H1 (cell line): ENCODE measurements at regions not wholly inside any gene's neighbourhood (a gene's known extent, or its start where the extent isn't known, plus 50 kb on each side); places are given as distances from the start of the nearest gene placed in this dataset.

Source experiments
- CTCF ChIA-PET: fragments of 300-600 bp; sonication (Branson Sonifier 250); formaldehyde crosslinking; loops from one replicate; lab custom pipeline; 2021; ENCODE audit not compliant: partially characterized antibody; lab: Charles Lee
- POLR2A ChIA-PET: fragments of 300-600 bp; sonication (Branson Sonifier 250); formaldehyde crosslinking; loops from one replicate; lab custom pipeline; 2021; ENCODE audit warnings: inconsistent platforms; ENCODE audit not compliant: partially characterized antibody; lab: Charles Lee
- DNase-seq, 2 experiments: peaks; one replicate each; pipeline versions ENCODE4 v3.0.0 to v3.0.0-alpha.2; 2010 to 2022; ENCODE audit warnings: low spot score in 2 of 2, low read depth in 1 of 2, mixed read lengths in 1 of 2
- FAIRE-seq: peaks from 2 replicates; lab custom pipeline; 2011; peaks lifted over from hg19 to GRCh38; lab: Jason Lieb, UNC
- H2AFZ ChIP-seq: 2 replicates; pipeline ENCODE4 v1.8.1; 2012; ENCODE audit warnings: low read length, inconsistent platforms
- H2AK5ac ChIP-seq: 2 replicates; pipeline ENCODE4 v1.6.1; 2013; ENCODE audit warnings: low read depth, low read length
- H2BK120ac ChIP-seq: replicated peaks from 2 replicates; pipeline ENCODE3; 2013; ENCODE audit warnings: low read depth, low read length, inconsistent platforms
- H2BK12ac ChIP-seq: 2 replicates; pipeline ENCODE4 v1.6.1; 2013; ENCODE audit warnings: low read depth, low read length
- H2BK15ac ChIP-seq: 2 replicates; pipeline ENCODE4 v1.6.1; 2013; ENCODE audit warnings: low read length
- H2BK20ac ChIP-seq: 2 replicates; pipeline ENCODE4 v1.6.1; 2013; ENCODE audit warnings: low read length
- H2BK5ac ChIP-seq: 2 replicates; pipeline ENCODE4 v1.6.1; 2013; ENCODE audit warnings: low read depth, low read length
- H3K14ac ChIP-seq: 2 replicates; pipeline ENCODE4 v1.6.1; 2013; ENCODE audit warnings: inconsistent platforms; ENCODE audit not compliant: insufficient read length
- H3K18ac ChIP-seq: 2 replicates; pipeline ENCODE4 v1.6.1; 2013; ENCODE audit warnings: low read length; ENCODE audit errors: extremely low read depth
- H3K23ac ChIP-seq: 2 replicates; pipeline ENCODE4 v1.6.1; 2013; ENCODE audit warnings: inconsistent platforms; ENCODE audit not compliant: insufficient read length
- H3K23me2 ChIP-seq: 2 replicates; pipeline ENCODE4 v1.6.1; 2013; ENCODE audit warnings: low read depth, low read length
- H3K27ac ChIP-seq: 2 replicates; pipeline ENCODE4 v1.6.1; 2011; ENCODE audit warnings: low read depth, low read length, inconsistent platforms
- H3K27me3 ChIP-seq, 4 experiments: replicated peaks in 1 of 4; 1 replicate in 1 of 4; 2 replicates in 3 of 4; pipeline versions ENCODE4 v1.6.1 to v1.8.1; 2011 to 2013; ENCODE audit warnings: low read length in 3 of 4, mild to moderate bottlenecking in 3 of 4, inconsistent platforms in 2 of 4, mixed read lengths in 2 of 4, moderate library complexity in 1 of 4; ENCODE audit not compliant: control insufficient read depth in 3 of 4, insufficient read depth in 3 of 4; ENCODE audit errors: extremely low read depth in 1 of 4
- H3K36me3 ChIP-seq, 4 experiments: 2 replicates each; pipeline versions ENCODE4 v1.6.1 to v1.8.1; 2011 to 2013; ENCODE audit warnings: mild to moderate bottlenecking in 4 of 4, low read length in 3 of 4, moderate library complexity in 2 of 4, control low read depth in 1 of 4, inconsistent platforms in 1 of 4; ENCODE audit not compliant: insufficient read depth in 4 of 4, control insufficient read depth in 2 of 4
- H3K4ac ChIP-seq: replicated peaks from 2 replicates; pipeline ENCODE3; 2013; ENCODE audit warnings: low read length, low read depth, mixed read lengths, inconsistent platforms; ENCODE audit not compliant: insufficient read length
- H3K4me1 ChIP-seq, 4 experiments: replicated peaks in 1 of 4; 1 replicate in 1 of 4; 2 replicates in 3 of 4; pipeline versions ENCODE4 v1.6.1 to v1.8.1; 2011 to 2013; ENCODE audit warnings: low read length in 3 of 4, inconsistent platforms in 2 of 4, mixed read lengths in 1 of 4; ENCODE audit not compliant: insufficient read depth in 4 of 4, control insufficient read depth in 3 of 4
- H3K4me2 ChIP-seq, 2 experiments: 2 replicates each; pipeline versions ENCODE4 v1.6.1 to v1.8.1; 2011 to 2013; ENCODE audit warnings: low read depth in 2 of 2, low read length in 2 of 2, control low read depth in 1 of 2, inconsistent platforms in 1 of 2, mild to moderate bottlenecking in 1 of 2; ENCODE audit not compliant: insufficient read depth in 1 of 2
- H3K4me3 ChIP-seq, 4 experiments: fragments of 200-600, 300-600 bp in 1 of 4; sonication (generic), shearing (Covaris generic), sonication (Bioruptor Twin) in 1 of 4; 2 replicates each; pipeline versions ENCODE4 v1.5.1 to v1.8.1; 2011 to 2016; ENCODE audit warnings: low read length in 4 of 4, low read depth in 3 of 4, control low read depth in 2 of 4, inconsistent platforms in 2 of 4, mild to moderate bottlenecking in 2 of 4, mixed read lengths in 1 of 4, moderate library complexity in 1 of 4; ENCODE audit not compliant: insufficient read depth in 2 of 4; ENCODE audit errors: extremely low read depth in 1 of 4
- H3K56ac ChIP-seq: replicated peaks from 2 replicates; pipeline ENCODE3; 2013; ENCODE audit warnings: low read depth, mild to moderate bottlenecking, mixed read lengths, low read length, inconsistent platforms; ENCODE audit not compliant: insufficient read length
- H3K79me1 ChIP-seq: 2 replicates; pipeline ENCODE4 v1.6.1; 2013; ENCODE audit warnings: low read depth, low read length, control low read depth
- H3K79me2 ChIP-seq, 2 experiments: 2 replicates each; pipeline versions ENCODE4 v1.6.1 to v1.8.1; 2012 to 2013; ENCODE audit warnings: low read length in 2 of 2, mild to moderate bottlenecking in 2 of 2, inconsistent platforms in 1 of 2; ENCODE audit not compliant: insufficient read depth in 2 of 2, control insufficient read depth in 1 of 2
- H3K9ac ChIP-seq, 4 experiments: replicated peaks in 1 of 4; 1 replicate in 1 of 4; 2 replicates in 3 of 4; pipeline versions ENCODE4 v1.6.1 to v1.8.1; 2011 to 2013; ENCODE audit warnings: low read depth in 3 of 4, low read length in 3 of 4, control low read depth in 2 of 4, mild to moderate bottlenecking in 2 of 4, moderate library complexity in 2 of 4, inconsistent platforms in 1 of 4; ENCODE audit errors: extremely low read depth in 1 of 4
- H3K9me3 ChIP-seq, 2 experiments: 2 replicates each; pipeline versions ENCODE4 v1.6.1 to v1.8.1; 2012 to 2013; ENCODE audit warnings: mild to moderate bottlenecking in 2 of 2, moderate library complexity in 2 of 2, control low read depth in 1 of 2, inconsistent platforms in 1 of 2, low read depth in 1 of 2, low read length in 1 of 2, mixed read lengths in 1 of 2; ENCODE audit not compliant: insufficient read depth in 2 of 2
- H4K20me1 ChIP-seq, 2 experiments: replicated peaks in 1 of 2; 2 replicates each; pipeline versions ENCODE3 to v1.8.1; 2011 to 2013; ENCODE audit warnings: inconsistent platforms in 2 of 2, low read length in 2 of 2, mild to moderate bottlenecking in 1 of 2; ENCODE audit not compliant: insufficient read depth in 2 of 2, control insufficient read depth in 1 of 2
- H4K5ac ChIP-seq: 2 replicates; pipeline ENCODE4 v1.6.1; 2013; ENCODE audit warnings: low read length, low read depth, mixed read lengths, inconsistent platforms; ENCODE audit not compliant: insufficient read length
- H4K8ac ChIP-seq: 2 replicates; pipeline ENCODE4 v1.8.0; 2013; ENCODE audit warnings: mild to moderate bottlenecking, moderate library complexity, low read length, inconsistent platforms; ENCODE audit not compliant: insufficient read depth; ENCODE audit errors: extremely low read depth
- H4K91ac ChIP-seq: replicated peaks from 2 replicates; pipeline ENCODE3; 2013; ENCODE audit warnings: low read length, mixed read lengths, inconsistent platforms; ENCODE audit not compliant: insufficient read length
- BACH1 ChIP-seq: IDR thresholded peaks from 2 replicates; pipeline ENCODE4 v1.6.1; 2012; ENCODE audit warnings: low read length, improper control_type of control experiment
- CHD1 ChIP-seq: IDR thresholded peaks from 2 replicates; pipeline ENCODE4 v1.6.1; 2012; ENCODE audit warnings: low read depth, low read length, improper control_type of control experiment
- CTBP2 ChIP-seq: IDR thresholded peaks from 2 replicates; pipeline ENCODE4 v1.7.0; 2011; ENCODE audit warnings: borderline replicate concordance, mild to moderate bottlenecking, moderate library complexity, mixed read lengths, low read length; ENCODE audit not compliant: insufficient read depth, insufficient read length
- EP300 ChIP-seq, 2 experiments: IDR thresholded peaks; 1 replicate in 1 of 2; 2 replicates in 1 of 2; pipeline ENCODE4 v1.6.1; 2011 to 2012; ENCODE audit warnings: low read depth in 2 of 2, low read length in 2 of 2, mild to moderate bottlenecking in 2 of 2, borderline replicate concordance in 1 of 2, inconsistent platforms in 1 of 2, moderate library complexity in 1 of 2
- MAFK ChIP-seq: IDR thresholded peaks from 2 replicates; pipeline ENCODE4 v1.6.1; 2012; ENCODE audit warnings: low read depth, mild to moderate bottlenecking, improper control_type of control experiment, low read length
- NRF1 ChIP-seq: IDR thresholded peaks from 2 replicates; pipeline ENCODE4 v1.6.1; 2011; ENCODE audit warnings: mild to moderate bottlenecking, low read depth, low read length, improper control_type of control experiment
- POLR2AphosphoS5 ChIP-seq: IDR thresholded peaks from 2 replicates; pipeline ENCODE4 v1.6.1; 2011; ENCODE audit warnings: low read depth, low read length
- SIRT6 ChIP-seq: IDR thresholded peaks from one replicate; pipeline ENCODE4 v1.7.1; 2012; ENCODE audit warnings: low read length, inconsistent platforms
- SP1 ChIP-seq: IDR thresholded peaks from 2 replicates; pipeline ENCODE4 v1.6.1; 2011; ENCODE audit warnings: low read depth, low read length
- TAF7 ChIP-seq: optimal IDR thresholded peaks from 2 replicates; pipeline ENCODE3; 2011; ENCODE audit warnings: low read depth, mild to moderate bottlenecking, inconsistent platforms, low read length, moderate library complexity, borderline replicate concordance
- WGBS, 2 experiments: shearing (Covaris generic) in 1 of 2; methylation state at CpG; one replicate each; pipeline versions ENCODE4 v1.1.6 to v1.1.7; 2013 to 2015; ENCODE audit warnings: low lambda C conversion rate in 2 of 2, mixed read lengths in 2 of 2, inconsistent platforms in 1 of 2, low coverage in 1 of 2, missing lambda C conversion rate in 1 of 2; ENCODE audit not compliant: insufficient replicate concordance in 2 of 2, insufficient coverage in 1 of 2, insufficient read length in 1 of 2; ENCODE audit errors: extremely low coverage in 1 of 2, missing lambda C conversion rate in 1 of 2; 5-methylcytosine and 5-hydroxymethylcytosine counted together
- TF ChIP-seq, protein P1 (sequence below): IDR thresholded peaks from 2 replicates; pipeline ENCODE4 v1.6.1; 2011; ENCODE audit warnings: low read depth, mild to moderate bottlenecking, low read length; ENCODE audit not compliant: insufficient read depth
- TF ChIP-seq, protein P2 (sequence below), 3 experiments: IDR thresholded peaks; 1 replicate in 2 of 3; 2 replicates in 1 of 3; pipeline versions ENCODE4 v1.5.1 to v1.6.1; 2011; ENCODE audit warnings: low read length in 3 of 3, mild to moderate bottlenecking in 3 of 3, inconsistent platforms in 2 of 3, low read depth in 1 of 3, moderate library complexity in 1 of 3; ENCODE audit not compliant: insufficient read depth in 1 of 3; ENCODE audit errors: control extremely low read depth in 1 of 3

DNA sequence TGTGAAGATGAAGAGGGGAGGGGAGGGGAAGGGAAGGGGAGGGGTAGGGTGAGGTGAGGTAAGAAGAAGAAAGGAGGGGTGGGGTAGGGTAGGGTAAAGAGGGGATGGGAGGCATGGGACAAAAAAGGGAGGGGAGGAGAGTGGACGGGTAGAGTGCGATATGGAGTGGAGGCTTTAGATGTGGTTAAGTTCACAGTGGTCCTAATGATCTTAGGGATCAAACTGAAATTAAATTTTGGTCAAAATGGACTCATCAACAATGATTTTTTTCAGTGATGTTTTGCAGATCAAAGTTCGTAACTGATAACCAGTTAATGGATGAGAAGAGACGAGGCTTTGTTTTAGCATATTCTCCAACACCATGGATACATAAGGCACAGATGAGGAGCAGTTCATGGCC lies 513.9 kb upstream of the ACVR2A start:
- FAIRE-seq (no peak), DNase-seq (no peak)
- Histone ChIP-seq H3K9me3 (no peaks in the 10 kb centered on the region), H4K91ac (no peak overlapping the region), H3K56ac (no peak overlapping the region), H3K4me1 (no peaks in the 10 kb centered on the region), H4K20me1 (no peaks in the 10 kb centered on the region), H3K4ac (no peak overlapping the region), H3K14ac (no peak overlapping the region), H3K9ac (no peak overlapping the region), H2BK12ac (no peak overlapping the region), H2BK15ac (no peak overlapping the region), H3K36me3 (no peaks in the 10 kb centered on the region), H3K23ac (no peak overlapping the region), H3K79me1 (no peaks in the 10 kb centered on the region), H2BK20ac (no peak overlapping the region), H2BK120ac (no peak overlapping the region), H3K18ac (no peak overlapping the region), H3K27me3 (no peaks in the 10 kb centered on the region), H4K8ac (no peak overlapping the region), H4K5ac (no peak overlapping the region), H3K4me3 (no peak overlapping the region), H2BK5ac (no peak overlapping the region), H3K4me2 (no peak overlapping the region), H3K23me2 (no peaks in the 10 kb centered on the region), H3K79me2 (no peaks in the 10 kb centered on the region), H2AFZ (no peak overlapping the region), H2AK5ac (no peak overlapping the region), H3K27ac (no peak overlapping the region)
- ChIA-PET CTCF (interaction anchor here (0.6 to 3.3 kb wide), 17 partner anchors 10 to 509 kb away, joined by 3 to 20 read pairs (median 3); no protein-coding TSS in a partner anchor), POLR2A (no interaction called here)
- 92% methylated on average over 2 of the region's 4 CpGs; no CpG with 5 or more reads in 1 of the 2 experiments for WGBS, 2 experiments
- TF ChIP-seq EP300 (IDR thresholded peaks at IDR 0.05; ENCODE audit: borderline replicate concordance in 1 of 2, low read depth in 2 of 2, low read length in 2 of 2) (no peak), SIRT6 (no peak), CHD1 (no peak), NRF1 (no peak), TAF7 (no peak), POLR2AphosphoS5 (no peak), CTBP2 (no peak), SP1 (no peak), MAFK (no peak), BACH1 (no peak)
- TF ChIP-seq, protein P1, sequence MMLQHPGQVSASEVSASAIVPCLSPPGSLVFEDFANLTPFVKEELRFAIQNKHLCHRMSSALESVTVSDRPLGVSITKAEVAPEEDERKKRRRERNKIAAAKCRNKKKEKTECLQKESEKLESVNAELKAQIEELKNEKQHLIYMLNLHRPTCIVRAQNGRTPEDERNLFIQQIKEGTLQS, result no peak
- TF ChIP-seq, protein P2, sequence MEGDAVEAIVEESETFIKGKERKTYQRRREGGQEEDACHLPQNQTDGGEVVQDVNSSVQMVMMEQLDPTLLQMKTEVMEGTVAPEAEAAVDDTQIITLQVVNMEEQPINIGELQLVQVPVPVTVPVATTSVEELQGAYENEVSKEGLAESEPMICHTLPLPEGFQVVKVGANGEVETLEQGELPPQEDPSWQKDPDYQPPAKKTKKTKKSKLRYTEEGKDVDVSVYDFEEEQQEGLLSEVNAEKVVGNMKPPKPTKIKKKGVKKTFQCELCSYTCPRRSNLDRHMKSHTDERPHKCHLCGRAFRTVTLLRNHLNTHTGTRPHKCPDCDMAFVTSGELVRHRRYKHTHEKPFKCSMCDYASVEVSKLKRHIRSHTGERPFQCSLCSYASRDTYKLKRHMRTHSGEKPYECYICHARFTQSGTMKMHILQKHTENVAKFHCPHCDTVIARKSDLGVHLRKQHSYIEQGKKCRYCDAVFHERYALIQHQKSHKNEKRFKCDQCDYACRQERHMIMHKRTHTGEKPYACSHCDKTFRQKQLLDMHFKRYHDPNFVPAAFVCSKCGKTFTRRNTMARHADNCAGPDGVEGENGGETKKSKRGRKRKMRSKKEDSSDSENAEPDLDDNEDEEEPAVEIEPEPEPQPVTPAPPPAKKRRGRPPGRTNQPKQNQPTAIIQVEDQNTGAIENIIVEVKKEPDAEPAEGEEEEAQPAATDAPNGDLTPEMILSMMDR (IDR thresholded peaks at IDR 0.05; ENCODE audit: control extremely low read depth in 1 of 3, insufficient read depth in 1 of 3, low read depth in 1 of 3, low read length in 3 of 3), result no peak
